GM23338 (cell line): ENCODE measurements at regions not wholly inside any gene's neighbourhood (a gene's known extent, or its start where the extent isn't known, plus 50 kb on each side); places are given as distances from the start of the nearest gene placed in this dataset.
A peak's percentile ranks its signal among the peaks of the same experiment; 100 is the strongest.

Source experiments
- CREB1 ChIP-seq: fragments of 250-450 bp; sonication (Bioruptor Pico); IDR thresholded peaks from 2 replicates; pipeline ENCODE4 v1.5.0; 2020; ENCODE audit warnings: low read depth, mild to moderate bottlenecking, moderate library complexity
- ETS1 ChIP-seq: IDR thresholded peaks from 2 replicates; pipeline ENCODE4 v1.6.1; 2016; ENCODE audit warnings: antibody characterized with exemption
- EZH2 ChIP-seq: fragments of 200-600 bp; sonication (generic); IDR thresholded peaks from one replicate; pipeline ENCODE4 v1.8.0; 2017; ENCODE audit warnings: antibody characterized with exemption, mild to moderate bottlenecking, low read depth; ENCODE audit not compliant: unreplicated experiment
- EZH2phosphoT487 ChIP-seq: fragments of 200-600 bp; sonication (generic); IDR thresholded peaks from one replicate; pipeline ENCODE4 v1.8.1; 2018; ENCODE audit warnings: antibody characterized with exemption; ENCODE audit not compliant: unreplicated experiment
- JUNB ChIP-seq: IDR thresholded peaks from one replicate; pipeline ENCODE4 v1.6.1; 2016; ENCODE audit warnings: antibody characterized with exemption; ENCODE audit not compliant: unreplicated experiment
- POLR2AphosphoS5 ChIP-seq: IDR thresholded peaks from 2 replicates; pipeline ENCODE4 v1.6.1; 2016; ENCODE audit warnings: antibody characterized with exemption, low read depth
- REST ChIP-seq: IDR thresholded peaks from one replicate; pipeline ENCODE4 v1.6.1; 2018; ENCODE audit warnings: antibody characterized with exemption; ENCODE audit not compliant: unreplicated experiment
- ZNF331 ChIP-seq: fragments of 250-450 bp; sonication (Bioruptor Pico); IDR thresholded peaks from 2 replicates; pipeline ENCODE4 v1.5.0; 2020; ENCODE audit warnings: low read depth, mild to moderate bottlenecking, moderate library complexity
- TF ChIP-seq, protein P1 (sequence below), 2 experiments: fragments of 200-600 bp in 1 of 2; sonication (generic) in 1 of 2; conservative IDR thresholded peaks; 2 replicates each; pipeline versions ENCODE4 v1.5.1 to v1.6.1; 2016 to 2017; ENCODE audit warnings: antibody characterized with exemption in 2 of 2, low read depth in 2 of 2, mild to moderate bottlenecking in 2 of 2, moderate library complexity in 1 of 2
- TF ChIP-seq, protein P2 (sequence below): fragments of 250-450 bp; sonication (Bioruptor Pico); IDR thresholded peaks from 2 replicates; pipeline ENCODE4 v1.5.0; 2020; ENCODE audit warnings: mild to moderate bottlenecking, moderate library complexity

DNA sequence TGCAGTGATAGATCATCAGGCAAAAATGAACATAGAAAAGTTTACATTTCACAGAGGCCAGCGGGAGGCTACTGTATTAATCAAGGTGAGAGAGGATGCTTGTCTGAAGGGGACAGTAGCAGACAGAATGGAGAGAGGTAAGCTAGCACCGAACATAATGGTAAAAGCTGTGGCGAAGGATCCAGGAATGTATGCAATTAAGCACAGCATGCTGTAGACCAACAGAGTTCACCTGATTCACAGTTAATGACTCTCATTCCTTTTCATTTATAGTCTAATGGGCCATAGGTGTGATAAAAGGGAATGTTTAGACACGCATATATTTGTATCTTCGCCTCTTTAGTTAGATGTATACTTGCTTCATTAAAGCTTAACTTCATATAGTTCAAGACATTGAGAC is 150.9 kb upstream of the MBL2 start:
- TF ChIP-seq, protein P1, sequence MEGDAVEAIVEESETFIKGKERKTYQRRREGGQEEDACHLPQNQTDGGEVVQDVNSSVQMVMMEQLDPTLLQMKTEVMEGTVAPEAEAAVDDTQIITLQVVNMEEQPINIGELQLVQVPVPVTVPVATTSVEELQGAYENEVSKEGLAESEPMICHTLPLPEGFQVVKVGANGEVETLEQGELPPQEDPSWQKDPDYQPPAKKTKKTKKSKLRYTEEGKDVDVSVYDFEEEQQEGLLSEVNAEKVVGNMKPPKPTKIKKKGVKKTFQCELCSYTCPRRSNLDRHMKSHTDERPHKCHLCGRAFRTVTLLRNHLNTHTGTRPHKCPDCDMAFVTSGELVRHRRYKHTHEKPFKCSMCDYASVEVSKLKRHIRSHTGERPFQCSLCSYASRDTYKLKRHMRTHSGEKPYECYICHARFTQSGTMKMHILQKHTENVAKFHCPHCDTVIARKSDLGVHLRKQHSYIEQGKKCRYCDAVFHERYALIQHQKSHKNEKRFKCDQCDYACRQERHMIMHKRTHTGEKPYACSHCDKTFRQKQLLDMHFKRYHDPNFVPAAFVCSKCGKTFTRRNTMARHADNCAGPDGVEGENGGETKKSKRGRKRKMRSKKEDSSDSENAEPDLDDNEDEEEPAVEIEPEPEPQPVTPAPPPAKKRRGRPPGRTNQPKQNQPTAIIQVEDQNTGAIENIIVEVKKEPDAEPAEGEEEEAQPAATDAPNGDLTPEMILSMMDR (conservative IDR thresholded peaks at IDR 0.05; ENCODE audit: low read depth in 2 of 2) = no peak
- no peak for TF ChIP-seq REST
- no peak for TF ChIP-seq EZH2phosphoT487
- TF ChIP-seq CREB1 (CRISPR knock-in tag) = peak; percentile 52; the same call in 1 of the 2 replicates
- no peak for TF ChIP-seq EZH2
- TF ChIP-seq JUNB = no peak
- TF ChIP-seq, protein P2, sequence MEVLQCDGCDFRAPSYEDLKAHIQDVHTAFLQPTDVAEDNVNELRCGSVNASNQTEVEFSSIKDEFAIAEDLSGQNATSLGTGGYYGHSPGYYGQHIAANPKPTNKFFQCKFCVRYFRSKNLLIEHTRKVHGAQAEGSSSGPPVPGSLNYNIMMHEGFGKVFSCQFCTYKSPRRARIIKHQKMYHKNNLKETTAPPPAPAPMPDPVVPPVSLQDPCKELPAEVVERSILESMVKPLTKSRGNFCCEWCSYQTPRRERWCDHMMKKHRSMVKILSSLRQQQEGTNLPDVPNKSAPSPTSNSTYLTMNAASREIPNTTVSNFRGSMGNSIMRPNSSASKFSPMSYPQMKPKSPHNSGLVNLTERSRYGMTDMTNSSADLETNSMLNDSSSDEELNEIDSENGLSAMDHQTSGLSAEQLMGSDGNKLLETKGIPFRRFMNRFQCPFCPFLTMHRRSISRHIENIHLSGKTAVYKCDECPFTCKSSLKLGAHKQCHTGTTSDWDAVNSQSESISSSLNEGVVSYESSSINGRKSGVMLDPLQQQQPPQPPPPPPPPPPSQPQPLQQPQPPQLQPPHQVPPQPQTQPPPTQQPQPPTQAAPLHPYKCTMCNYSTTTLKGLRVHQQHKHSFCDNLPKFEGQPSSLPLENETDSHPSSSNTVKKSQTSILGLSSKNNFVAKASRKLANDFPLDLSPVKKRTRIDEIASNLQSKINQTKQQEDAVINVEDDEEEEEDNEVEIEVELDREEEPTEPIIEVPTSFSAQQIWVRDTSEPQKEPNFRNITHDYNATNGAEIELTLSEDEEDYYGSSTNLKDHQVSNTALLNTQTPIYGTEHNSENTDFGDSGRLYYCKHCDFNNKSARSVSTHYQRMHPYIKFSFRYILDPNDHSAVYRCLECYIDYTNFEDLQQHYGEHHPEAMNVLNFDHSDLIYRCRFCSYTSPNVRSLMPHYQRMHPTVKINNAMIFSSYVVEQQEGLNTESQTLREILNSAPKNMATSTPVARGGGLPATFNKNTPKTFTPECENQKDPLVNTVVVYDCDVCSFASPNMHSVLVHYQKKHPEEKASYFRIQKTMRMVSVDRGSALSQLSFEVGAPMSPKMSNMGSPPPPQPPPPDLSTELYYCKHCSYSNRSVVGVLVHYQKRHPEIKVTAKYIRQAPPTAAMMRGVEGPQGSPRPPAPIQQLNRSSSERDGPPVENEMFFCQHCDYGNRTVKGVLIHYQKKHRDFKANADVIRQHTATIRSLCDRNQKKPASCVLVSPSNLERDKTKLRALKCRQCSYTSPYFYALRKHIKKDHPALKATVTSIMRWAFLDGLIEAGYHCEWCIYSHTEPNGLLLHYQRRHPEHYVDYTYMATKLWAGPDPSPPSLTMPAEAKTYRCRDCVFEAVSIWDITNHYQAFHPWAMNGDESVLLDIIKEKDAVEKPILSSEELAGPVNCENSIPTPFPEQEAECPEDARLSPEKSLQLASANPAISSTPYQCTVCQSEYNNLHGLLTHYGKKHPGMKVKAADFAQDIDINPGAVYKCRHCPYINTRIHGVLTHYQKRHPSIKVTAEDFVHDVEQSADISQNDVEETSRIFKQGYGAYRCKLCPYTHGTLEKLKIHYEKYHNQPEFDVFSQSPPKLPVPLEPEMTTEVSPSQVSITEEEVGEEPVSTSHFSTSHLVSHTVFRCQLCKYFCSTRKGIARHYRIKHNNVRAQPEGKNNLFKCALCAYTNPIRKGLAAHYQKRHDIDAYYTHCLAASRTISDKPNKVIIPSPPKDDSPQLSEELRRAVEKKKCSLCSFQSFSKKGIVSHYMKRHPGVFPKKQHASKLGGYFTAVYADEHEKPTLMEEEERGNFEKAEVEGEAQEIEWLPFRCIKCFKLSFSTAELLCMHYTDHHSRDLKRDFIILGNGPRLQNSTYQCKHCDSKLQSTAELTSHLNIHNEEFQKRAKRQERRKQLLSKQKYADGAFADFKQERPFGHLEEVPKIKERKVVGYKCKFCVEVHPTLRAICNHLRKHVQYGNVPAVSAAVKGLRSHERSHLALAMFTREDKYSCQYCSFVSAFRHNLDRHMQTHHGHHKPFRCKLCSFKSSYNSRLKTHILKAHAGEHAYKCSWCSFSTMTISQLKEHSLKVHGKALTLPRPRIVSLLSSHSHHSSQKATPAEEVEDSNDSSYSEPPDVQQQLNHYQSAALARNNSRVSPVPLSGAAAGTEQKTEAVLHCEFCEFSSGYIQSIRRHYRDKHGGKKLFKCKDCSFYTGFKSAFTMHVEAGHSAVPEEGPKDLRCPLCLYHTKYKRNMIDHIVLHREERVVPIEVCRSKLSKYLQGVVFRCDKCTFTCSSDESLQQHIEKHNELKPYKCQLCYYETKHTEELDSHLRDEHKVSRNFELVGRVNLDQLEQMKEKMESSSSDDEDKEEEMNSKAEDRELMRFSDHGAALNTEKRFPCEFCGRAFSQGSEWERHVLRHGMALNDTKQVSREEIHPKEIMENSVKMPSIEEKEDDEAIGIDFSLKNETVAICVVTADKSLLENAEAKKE (CRISPR knock-in tag) = peak; percentile 77; the same call in 1 of the 2 replicates
- TF ChIP-seq POLR2AphosphoS5 = no peak
- no peak for TF ChIP-seq ETS1
- TF ChIP-seq ZNF331 (CRISPR knock-in tag) = no peak
